ENCODE measurements at regions not wholly inside any gene's neighbourhood (a gene's known extent, or its start where the extent isn't known, plus 50 kb on each side); places are given as distances from the start of the nearest gene placed in this dataset.
A peak's percentile ranks its signal among the peaks of the same experiment; 100 is the strongest.

DNA sequence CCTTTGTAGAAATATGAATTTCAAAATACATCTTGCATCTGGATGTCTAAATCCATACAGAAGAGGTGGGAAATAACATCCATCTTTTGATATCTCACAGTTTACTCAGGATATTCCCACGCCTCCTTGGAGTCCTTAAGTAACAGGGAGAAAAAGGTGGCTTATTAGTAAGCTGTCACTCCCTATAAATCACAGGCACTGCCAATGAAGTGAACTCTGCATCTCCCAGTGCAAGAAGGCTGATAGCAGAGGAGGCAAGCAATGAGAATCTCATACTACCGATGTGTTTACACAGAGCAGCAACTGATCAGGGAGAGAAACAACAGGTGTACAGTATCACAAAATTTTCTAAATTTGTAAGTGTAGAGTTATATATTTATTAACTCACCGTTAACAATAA lies 551.8 kb downstream of the NXPH1 start:
- Histone ChIP-seq H3K27me3 (ENCODE audit: control insufficient read depth in 3 of 3, insufficient read depth in 3 of 3, low read length in 2 of 3) (no peaks in the 10 kb centered on the region), H3K4me1 (ENCODE audit: control insufficient read depth in 5 of 5, insufficient read depth in 5 of 5, low read length in 5 of 5) (no peaks in the 10 kb centered on the region), H3K36me3 (ENCODE audit: control insufficient read depth in 4 of 4, insufficient read depth in 4 of 4, low read length in 4 of 4) (no peaks in the 10 kb centered on the region), H3K27ac (ENCODE audit: low read depth in 1 of 2, low read length in 1 of 2) (no peak overlapping the region), H3K9me3 (ENCODE audit: control insufficient read depth in 4 of 4, insufficient read depth in 3 of 4, low read length in 3 of 4) (no peaks in the 10 kb centered on the region), H3K4me3 (no peak overlapping the region), H3K9ac (ENCODE audit: insufficient read depth in 1 of 2, low read length in 2 of 2) (no peak overlapping the region)
- 77 to 85% methylated on average over 3 of the region's 3 CpGs for WGBS, 2 donors
- TF ChIP-seq CTCF (IDR thresholded peaks at IDR 0.05; ENCODE audit: control extremely low read depth, extremely low read depth): no peak
- ATAC-seq (ENCODE audit: insufficient read depth, low FRiP score) (no peak), DNase-seq (no peak)

GRCh38 chr7:8988267-8988666 lies 554.9 kb downstream of the NXPH1 start:
- Histone ChIP-seq H3K4me1 (ENCODE audit: control insufficient read depth in 5 of 5, insufficient read depth in 5 of 5, low read length in 5 of 5) (no peaks in the 10 kb centered on the region), H3K9ac (ENCODE audit: insufficient read depth in 1 of 2, low read length in 2 of 2) (no peak overlapping the region), H3K4me3 (no peak overlapping the region), H3K36me3 (ENCODE audit: control insufficient read depth in 4 of 4, insufficient read depth in 4 of 4, low read length in 4 of 4) (no peaks in the 10 kb centered on the region), H3K27me3 (ENCODE audit: control insufficient read depth in 3 of 3, insufficient read depth in 3 of 3, low read length in 2 of 3) (no peaks in the 10 kb centered on the region), H3K9me3 (ENCODE audit: control insufficient read depth in 4 of 4, insufficient read depth in 3 of 4, low read length in 3 of 4) (no peaks in the 10 kb centered on the region), H3K27ac (ENCODE audit: low read depth in 1 of 2, low read length in 1 of 2) (no peak overlapping the region)
- DNase-seq (peak in 1 of 3 donors; percentile 7), ATAC-seq (ENCODE audit: insufficient read depth, low FRiP score) (no peak)
- TF ChIP-seq CTCF (IDR thresholded peaks at IDR 0.05; ENCODE audit: control extremely low read depth, extremely low read depth): no peak
- whole genome bisulfite sequencing, 2 donors: 23 to 46% methylated on average over 5 of the region's 5 CpGs

- 86 to 90% methylated on average over 2 of the region's 2 CpGs for WGBS, 2 donors
- no peak for DNase-seq
- H3K9ac ChIP-seq (ENCODE audit: insufficient read depth in 1 of 2, low read length in 2 of 2): no peak overlapping the region
Measured at GRCh38 chr7:8991159-8991558, 557.8 kb downstream of the NXPH1 start.

More at GRCh38 chr7:8991159-8991558, 557.8 kb downstream of the NXPH1 start:
- no peak for TF ChIP-seq CTCF (IDR thresholded peaks at IDR 0.05; ENCODE audit: control extremely low read depth, extremely low read depth)
- ATAC-seq (ENCODE audit: insufficient read depth, low FRiP score): no peak
- no peak overlapping the region for H3K27ac ChIP-seq (ENCODE audit: low read depth in 1 of 2, low read length in 1 of 2)
- no peaks in the 10 kb centered on the region for H3K36me3 ChIP-seq (ENCODE audit: control insufficient read depth in 4 of 4, insufficient read depth in 4 of 4, low read length in 4 of 4)
- no peaks in the 10 kb centered on the region for H3K9me3 ChIP-seq (ENCODE audit: control insufficient read depth in 4 of 4, insufficient read depth in 3 of 4, low read length in 3 of 4)
- H3K4me1 ChIP-seq (ENCODE audit: control insufficient read depth in 5 of 5, insufficient read depth in 5 of 5, low read length in 5 of 5): no peaks in the 10 kb centered on the region
- H3K4me3 ChIP-seq: no peak overlapping the region
- H3K27me3 ChIP-seq (ENCODE audit: control insufficient read depth in 3 of 3, insufficient read depth in 3 of 3, low read length in 2 of 3): no peaks in the 10 kb centered on the region
